SU-DHL-6 (cell line): ENCODE measurements at regions not wholly inside any gene's neighbourhood (a gene's known extent, or its start where the extent isn't known, plus 50 kb on each side); places are given as distances from the start of the nearest gene placed in this dataset.

Source experiments
- CTCF ChIP-seq: fragments of 200-600 bp; sonication (generic); IDR thresholded peaks from one replicate; pipeline ENCODE4 v1.5.1; 2017; ENCODE audit warnings: antibody characterized with exemption, mild to moderate bottlenecking, low read length, moderate library complexity; ENCODE audit not compliant: insufficient read depth, poor library complexity, severe bottlenecking
- EZH2phosphoT487 ChIP-seq: fragments of 200-600 bp; sonication (generic), shearing (Covaris generic); conservative IDR thresholded peaks from 2 replicates; pipeline ENCODE4 v1.6.1; 2018; ENCODE audit warnings: mild to moderate bottlenecking, antibody characterized with exemption, low read length, moderate library complexity, mixed read lengths

DNA sequence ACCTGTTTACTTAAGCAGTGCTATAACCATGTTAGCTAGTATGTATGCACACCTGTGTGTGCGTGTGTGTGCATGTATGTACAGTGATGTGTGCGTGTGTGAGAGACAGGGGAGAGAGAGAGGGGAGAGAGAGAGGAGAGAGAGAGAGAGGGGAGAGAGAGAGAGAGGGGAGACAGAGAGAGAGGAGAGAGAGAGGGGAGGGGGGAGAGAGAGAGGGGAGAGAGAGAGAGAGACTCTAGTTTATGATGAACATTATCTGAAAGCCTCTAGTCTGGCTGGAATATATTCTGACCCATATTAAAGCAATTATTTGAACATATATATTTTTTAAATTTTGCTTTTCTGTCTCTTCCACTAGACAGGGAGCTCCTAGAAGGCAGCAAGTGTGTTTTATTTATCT is 117.5 kb upstream of the CPEB4 start:
- no peak for TF ChIP-seq CTCF
- TF ChIP-seq EZH2phosphoT487, result no peak
